ENCODE measurements at regions not wholly inside any gene's neighbourhood (a gene's known extent, or its start where the extent isn't known, plus 50 kb on each side); places are given as distances from the start of the nearest gene placed in this dataset.

DNA sequence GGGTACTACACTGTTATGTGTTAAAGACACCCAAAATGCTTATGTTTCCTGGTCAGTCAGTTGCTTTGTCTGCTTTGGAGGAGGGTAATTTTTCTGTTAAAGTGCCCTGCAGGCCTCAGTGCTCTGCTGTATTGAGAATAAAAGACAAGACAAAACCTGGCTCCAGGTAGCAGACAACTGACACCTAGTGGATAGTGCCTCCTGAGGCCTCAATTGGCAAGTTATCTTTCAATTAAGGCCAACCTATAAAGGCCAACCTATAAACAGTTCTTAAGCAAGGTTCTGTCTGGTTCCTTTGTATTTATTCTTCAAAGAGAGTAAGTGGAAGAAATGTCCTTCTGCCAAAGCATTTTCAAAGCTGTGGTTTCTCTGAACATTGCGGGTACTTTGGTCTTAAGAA, 773.8 kb downstream of the MECOM start:
- TF ChIP-seq CTCF (IDR thresholded peaks at IDR 0.05) (no peak), POLR2A (IDR thresholded peaks at IDR 0.05) (no peak)

Measured in right lobe of liver (tissue), 4 donors.